Stimulated activated CD4-positive, alpha-beta T cell treated with anti-CD3 and anti-CD28 coated beads, Interleukin-2, amount 100 ng/mL, for 48 hours (primary cell): ENCODE measurements at regions not wholly inside any gene's neighbourhood (a gene's known extent, or its start where the extent isn't known, plus 50 kb on each side); places are given as distances from the start of the nearest gene placed in this dataset.

Experiments used
- DNase-seq, 2 donors: peaks; one replicate each; pipeline ENCODE4 v3.0.0-alpha.2; 2020

GRCh38 chrY:19354061-19354856 lies 390.3 kb downstream of the KDM5D start:
- DNase-seq: no peak

DNA sequence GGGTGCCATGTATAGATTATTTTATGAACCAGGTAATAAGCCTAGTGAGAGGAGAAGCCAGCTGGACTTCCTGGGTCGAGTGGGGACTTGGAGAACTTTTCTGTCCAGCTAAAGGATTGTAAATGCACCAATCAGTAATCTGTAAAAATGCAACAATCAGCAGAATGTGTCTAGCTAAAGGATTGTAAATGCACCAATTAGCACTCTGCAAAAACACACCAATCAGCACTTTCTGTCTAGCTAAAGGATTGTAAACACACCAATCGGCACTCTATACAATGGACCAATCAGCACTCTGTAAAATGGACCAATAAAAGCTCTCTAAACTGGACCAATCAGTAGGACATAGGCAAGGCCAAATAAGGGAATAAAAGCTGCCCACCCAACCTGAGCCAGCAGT lies 392.9 kb downstream of the KDM5D start:
- no peak for DNase-seq

DNA sequence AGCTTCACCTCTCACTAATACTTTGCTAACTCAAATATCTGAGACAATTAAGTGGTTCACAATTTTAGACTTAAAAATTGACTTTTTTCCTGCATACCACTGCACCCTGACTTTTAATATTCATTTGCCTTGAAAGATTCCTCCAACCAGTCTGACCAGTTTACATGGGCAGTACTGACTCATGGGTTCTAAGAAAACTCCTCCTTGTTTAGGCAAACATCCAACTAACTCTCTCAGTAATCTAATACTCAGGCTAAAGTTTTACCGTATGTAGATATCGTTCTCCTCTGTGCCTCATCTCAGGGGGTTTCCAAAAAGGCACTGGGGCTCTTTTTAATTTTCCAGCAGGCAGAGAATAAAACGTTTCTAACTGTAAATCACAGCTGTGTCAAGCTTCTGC lies 422.8 kb downstream of the KDM5D start:
- DNase-seq: no peak

DNA sequence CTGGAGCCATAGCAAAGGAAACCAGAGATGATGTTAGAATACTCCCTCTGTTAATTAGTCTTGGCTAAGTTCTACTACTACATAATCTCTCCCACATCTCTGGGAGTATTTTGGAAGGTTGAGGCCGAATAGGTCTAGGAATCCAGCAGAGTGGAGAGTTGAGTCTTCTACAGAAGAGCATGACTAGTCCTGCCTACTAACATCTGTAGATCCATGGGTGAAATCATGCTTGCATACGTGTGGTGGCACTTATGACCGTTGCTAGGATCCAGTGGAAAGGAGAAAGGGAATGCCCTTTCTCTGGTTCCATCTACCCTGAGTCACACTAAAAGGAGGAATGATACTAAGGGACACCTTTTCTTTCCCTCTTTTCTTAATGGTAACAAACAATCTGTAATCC lies 425.4 kb downstream of the KDM5D start:
- no peak for DNase-seq

DNA sequence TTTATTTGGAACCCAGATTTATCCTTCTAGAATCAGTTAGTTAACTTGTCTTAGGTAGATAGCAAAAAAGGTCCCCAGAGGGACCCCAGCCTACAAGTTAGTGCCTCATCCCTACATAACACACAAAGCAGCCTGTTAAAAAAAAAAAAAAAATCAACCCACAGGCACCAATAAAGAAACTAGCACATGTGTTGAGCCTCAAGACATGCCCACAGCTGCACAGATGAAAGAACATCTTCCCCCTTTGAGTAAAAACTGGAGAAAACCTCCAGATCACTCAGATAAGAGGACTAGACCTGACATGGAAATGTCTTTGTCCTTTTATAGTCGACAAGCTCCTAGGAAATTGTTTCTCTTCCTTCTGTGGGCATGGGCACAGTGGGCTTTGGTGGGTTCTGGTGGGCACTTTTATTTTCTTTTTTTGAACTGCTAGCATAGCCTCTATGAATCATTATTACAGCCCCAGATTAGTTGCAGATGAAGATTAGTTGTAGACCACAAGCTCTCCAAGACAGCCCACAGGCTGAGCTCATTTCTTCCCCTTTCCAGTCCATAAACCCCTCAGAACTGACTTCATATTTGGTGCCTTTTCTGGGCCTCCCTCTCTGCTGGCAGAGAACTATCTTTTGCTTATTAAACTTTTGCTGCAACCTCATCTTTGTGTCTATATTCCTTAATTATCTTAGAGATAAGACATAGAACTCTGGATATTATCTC lies 427.1 kb downstream of the KDM5D start:
- DNase-seq: no peak

GRCh38 chrY:19307627-19308026 lies 436.9 kb downstream of the KDM5D start:
- no peak for DNase-seq

DNA sequence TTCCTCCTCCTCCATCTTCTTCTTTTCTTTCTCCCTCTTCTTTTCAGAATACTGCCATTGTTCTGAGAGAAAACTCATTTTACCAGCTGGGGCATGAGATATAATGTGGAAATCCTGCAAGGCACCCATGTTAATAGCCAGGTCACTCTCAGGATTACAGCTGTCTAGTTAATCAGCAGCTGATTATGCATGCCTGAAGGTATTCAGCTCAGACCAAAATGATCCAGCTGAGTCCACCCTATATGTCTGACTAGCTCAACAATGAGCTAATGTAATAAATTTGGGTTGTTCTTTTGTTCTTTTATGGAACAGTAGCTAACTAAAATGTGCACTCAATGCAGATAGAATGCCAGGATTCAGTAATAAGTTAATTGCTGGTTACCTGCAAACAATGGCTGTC lies 441.4 kb downstream of the KDM5D start:
- DNase-seq: no peak

GRCh38 chrY:19290925-19291324 lies 453.6 kb downstream of the KDM5D start:
- no peak for DNase-seq

GRCh38 chrY:19274076-19274475 lies 470.4 kb downstream of the KDM5D start:
- DNase-seq: no peak

GRCh38 chrY:19268331-19268730 lies 476.2 kb downstream of the KDM5D start:
- no peak for DNase-seq

DNA sequence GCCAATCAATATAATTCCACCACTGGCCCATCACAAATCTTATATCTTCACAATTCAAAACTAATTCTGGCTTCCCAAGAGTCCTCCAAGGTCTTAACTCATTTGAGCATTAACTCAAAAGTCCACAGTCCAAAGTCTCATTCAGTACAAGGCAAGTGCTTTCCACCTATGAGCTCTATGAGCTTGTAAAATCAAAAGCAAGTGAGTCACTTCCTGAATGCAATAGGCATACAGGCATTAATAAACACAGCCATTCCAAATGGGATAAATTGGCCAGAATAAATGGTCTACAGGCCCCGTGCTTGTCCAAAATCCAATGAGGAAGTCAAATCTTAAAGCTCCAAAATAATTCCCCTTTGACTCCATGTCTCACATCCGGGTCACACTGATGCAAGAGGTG lies 479.1 kb downstream of the KDM5D start:
- no peak for DNase-seq

DNA sequence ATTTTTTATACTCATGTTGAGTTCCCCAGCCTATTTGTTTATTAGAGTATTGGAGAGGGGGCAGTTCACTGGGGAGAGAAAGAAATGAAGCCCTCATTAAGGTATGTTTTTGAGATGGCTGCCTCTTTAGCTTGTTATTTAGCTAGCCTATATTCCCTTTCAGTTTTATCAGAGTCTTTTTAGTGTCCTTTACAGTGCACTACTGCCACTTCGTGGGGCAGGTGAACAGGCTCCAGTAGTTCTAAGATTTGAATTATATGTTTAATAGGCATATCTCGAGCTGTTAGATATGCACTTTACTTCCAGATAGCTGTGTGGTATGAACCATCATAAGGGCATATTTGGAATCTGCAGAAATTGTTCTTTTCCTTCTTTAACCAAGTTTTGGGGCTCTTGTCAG lies 482.2 kb downstream of the KDM5D start:
- no peak for DNase-seq

DNA sequence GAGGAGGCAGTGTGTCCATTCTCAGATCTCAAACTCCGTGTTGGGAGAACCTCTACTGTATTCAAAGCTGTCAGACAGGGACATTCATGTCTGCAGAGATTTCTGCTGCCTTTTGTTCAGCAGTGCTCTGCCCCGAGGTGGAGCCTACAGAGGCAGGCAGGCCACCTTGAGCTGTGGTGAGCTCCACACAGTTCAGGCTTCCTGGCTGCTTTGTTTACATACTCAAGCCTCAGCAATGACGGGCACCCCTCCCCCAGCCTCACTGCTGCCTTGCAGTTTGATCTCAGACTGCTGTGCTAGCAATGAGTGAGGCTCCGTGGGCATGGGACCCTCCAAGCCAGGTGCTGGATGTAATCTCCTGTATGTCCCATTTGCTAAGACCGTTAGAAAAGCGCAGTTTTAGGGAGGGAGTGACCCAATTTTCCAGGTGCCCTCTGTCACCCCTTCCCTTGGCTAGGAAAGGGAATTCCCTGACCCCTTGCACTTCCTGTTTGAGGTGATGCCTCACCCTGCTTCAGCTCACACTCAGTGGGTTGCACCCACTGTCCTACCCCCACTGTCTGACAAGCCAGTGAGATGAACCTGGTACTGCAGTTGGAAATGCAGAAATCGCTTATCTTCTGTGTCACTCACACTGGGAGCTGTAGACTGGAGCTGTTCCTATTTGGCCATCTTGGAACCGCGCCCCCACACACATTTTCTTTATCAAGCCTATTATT lies 458.9 kb upstream of the HSFY2 start:
- peak in 1 of 2 donors; percentile 0 for DNase-seq

DNA sequence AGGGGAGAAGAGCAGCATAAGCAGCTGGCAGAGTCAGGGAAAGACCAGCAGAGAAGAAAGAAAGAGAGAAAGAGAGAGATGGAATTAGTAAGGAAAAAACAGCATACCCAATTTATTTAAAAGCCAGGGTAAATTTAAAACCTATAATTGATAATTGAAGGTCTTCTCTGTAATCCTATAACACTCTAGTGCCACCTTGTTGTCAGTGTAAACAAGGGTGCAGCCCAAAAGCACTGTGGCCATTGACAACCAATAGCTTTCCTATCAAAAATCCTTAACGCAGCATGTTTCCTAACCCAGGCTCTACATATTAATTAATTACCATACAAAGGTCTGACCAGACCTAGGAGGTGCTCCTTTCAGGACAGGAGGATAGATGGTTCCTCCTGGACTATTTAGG lies 447.2 kb upstream of the HSFY2 start:
- no peak for DNase-seq

- DNase-seq: no peak
Observed at GRCh38 chrY:19208915-19209314, 435.4 kb upstream of the HSFY2 start.

DNA sequence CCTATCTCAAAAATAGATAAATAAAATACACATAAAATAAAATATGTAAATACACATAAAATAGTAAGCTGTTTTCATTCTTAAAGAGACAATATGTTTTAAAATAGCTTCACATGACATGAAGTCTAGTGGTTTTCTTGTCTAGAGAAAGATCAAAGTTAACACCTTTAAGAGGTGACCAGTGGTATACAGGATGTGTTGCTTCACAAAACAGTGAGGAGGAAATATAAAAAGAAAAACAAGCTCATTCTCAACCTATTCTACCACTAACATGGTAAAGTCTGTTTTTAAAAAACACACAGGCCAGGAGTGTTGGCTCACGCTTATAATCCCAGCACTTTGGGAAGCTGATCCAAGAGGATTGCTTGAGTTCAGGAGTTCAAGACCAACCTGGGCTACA lies 433.5 kb upstream of the HSFY2 start:
- no peak for DNase-seq

DNA sequence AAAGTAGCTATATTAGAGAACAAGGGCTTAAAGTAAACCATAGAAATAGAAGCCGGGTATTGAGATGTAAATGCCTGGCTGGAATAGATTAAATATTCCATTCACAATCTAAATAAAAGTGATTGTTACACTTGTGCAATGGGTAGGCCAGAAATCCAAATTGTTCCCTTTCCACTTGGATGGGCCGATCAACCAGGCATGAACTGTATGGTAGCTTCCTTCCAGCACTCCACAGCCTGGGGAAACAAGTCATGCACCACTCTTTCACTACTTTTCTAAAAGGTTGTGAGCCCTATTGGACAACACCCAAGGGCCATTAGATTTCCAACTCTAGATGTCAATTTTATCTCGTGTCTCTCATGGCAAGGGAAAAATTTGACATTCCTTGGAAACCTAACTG lies 407.3 kb upstream of the HSFY2 start:
- no peak for DNase-seq

DNA sequence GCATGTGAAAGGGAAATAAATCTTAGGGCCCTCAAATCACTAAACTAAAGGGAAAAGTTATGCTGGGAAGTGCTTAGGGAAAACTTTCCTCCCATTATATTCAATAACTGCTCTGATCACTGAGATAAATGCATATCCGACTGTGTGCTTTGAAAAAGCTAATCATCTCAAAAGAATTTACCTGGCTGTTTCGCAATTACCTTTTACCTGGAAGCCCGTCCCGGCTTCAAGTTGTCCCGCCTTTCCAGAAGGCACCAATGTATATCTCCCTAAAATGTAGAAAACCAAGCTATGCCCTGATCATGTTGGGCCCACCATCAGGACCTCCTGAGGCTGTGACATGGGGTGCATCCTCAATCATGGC lies 394.6 kb upstream of the HSFY2 start:
- DNase-seq: no peak

GRCh38 chrY:19167319-19168201 lies 394.0 kb upstream of the HSFY2 start:
- DNase-seq: no peak

DNA sequence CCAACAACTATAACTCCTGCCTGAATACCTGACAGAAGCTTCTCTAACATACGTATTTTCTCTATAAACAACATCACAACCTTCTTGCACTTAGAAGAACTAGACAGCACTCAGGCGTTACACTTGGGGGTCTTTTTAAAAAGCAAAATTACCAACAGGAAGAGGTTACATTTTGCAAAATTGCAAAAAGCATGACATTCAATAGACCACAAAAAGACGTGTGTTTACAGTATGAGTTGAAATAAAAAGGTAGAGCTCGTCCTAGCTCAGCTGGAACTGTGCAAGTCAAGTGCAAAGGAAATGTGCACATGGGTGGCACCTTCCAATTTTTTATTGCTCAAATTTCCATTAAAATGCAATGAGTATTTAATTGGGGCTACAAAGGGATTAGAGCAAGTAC lies 375.2 kb upstream of the HSFY2 start:
- DNase-seq: no peak

DNA sequence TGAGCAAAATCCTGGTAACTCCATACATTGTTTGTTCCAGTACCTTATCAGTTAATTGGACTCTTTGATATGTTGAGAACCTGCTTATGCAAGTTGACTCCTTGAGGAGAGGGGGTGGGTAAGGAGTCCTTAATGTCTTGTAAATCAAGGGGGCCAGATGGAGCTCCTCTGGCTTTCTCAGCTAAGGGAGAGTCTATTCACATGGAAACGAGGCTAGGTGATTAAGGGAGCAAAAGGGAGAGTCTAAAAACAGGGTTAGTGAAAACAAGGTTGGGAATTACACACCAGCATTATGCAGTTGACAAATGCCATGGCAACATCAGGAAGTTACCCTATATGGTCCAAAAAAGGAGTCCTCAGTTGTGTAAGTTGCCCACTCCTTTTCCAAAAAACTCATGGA lies 372.8 kb upstream of the HSFY2 start:
- DNase-seq: no peak

- no peak for DNase-seq
Observed at GRCh38 chrY:19142093-19142492, 368.6 kb upstream of the HSFY2 start.
